SK-N-SH (cell line): ENCODE measurements at regions not wholly inside any gene's neighbourhood (a gene's known extent, or its start where the extent isn't known, plus 50 kb on each side); places are given as distances from the start of the nearest gene placed in this dataset.

Experiments
- CTCF ChIA-PET: fragments of 300-600, 350-600 bp; formaldehyde crosslinking; extraction: SDS; loops from one replicate; lab custom pipeline; 2021; lab: Yijun Ruan, JAX
- POLR2A ChIA-PET: fragments of 350-600 bp; sonication (Branson Sonifier 250); formaldehyde crosslinking; extraction: SDS; loops from one replicate; lab custom pipeline; 2020; ENCODE audit warnings: antibody characterized with exemption, inconsistent platforms; lab: Yijun Ruan, JAX
- DNase-seq: peaks from one replicate; pipeline ENCODE4 v3.0.0; 2012
- H2AFZ ChIP-seq: fragments of 200-600 bp; sonication (generic); 2 replicates; pipeline ENCODE4 v1.8.1; 2016; ENCODE audit warnings: antibody characterized with exemption, mild to moderate bottlenecking, low read depth
- H3F3A ChIP-seq: fragments of 200-600 bp; sonication (generic); replicated peaks from 2 replicates; pipeline ENCODE3; 2016; ENCODE audit warnings: antibody characterized with exemption, mild to moderate bottlenecking; ENCODE audit not compliant: insufficient read depth
- H3K27ac ChIP-seq, 2 experiments: fragments of 200-500 bp in 1 of 2; fragments of 200-600 bp in 1 of 2; sonication (Bioruptor generic) in 1 of 2; sonication (generic), shearing (Covaris generic) in 1 of 2; 2 replicates each; pipeline versions ENCODE4 v1.5.1 to v1.6.1; 2014 to 2016; ENCODE audit warnings: low read depth in 2 of 2, inconsistent platforms in 1 of 2, low read length in 1 of 2, mild to moderate bottlenecking in 1 of 2, mixed read lengths in 1 of 2
- H3K27me3 ChIP-seq: fragments of 200-600 bp; sonication (generic), shearing (Covaris generic); 2 replicates; pipeline ENCODE4 v1.6.1; 2016; ENCODE audit warnings: mixed run types; ENCODE audit not compliant: insufficient read depth
- H3K36me3 ChIP-seq, 2 experiments: fragments of 200-500 bp in 1 of 2; fragments of 200-600 bp in 1 of 2; sonication (Bioruptor generic) in 1 of 2; sonication (generic) in 1 of 2; replicated peaks in 1 of 2; 2 replicates each; pipeline versions ENCODE3 to v1.5.1; 2014 to 2016; ENCODE audit warnings: low read length in 1 of 2, mild to moderate bottlenecking in 1 of 2; ENCODE audit not compliant: insufficient read depth in 2 of 2, control insufficient read depth in 1 of 2
- H3K4me1 ChIP-seq, 2 experiments: fragments of 200-500 bp in 1 of 2; fragments of 200-600 bp in 1 of 2; sonication (Bioruptor generic) in 1 of 2; sonication (generic), shearing (Covaris generic) in 1 of 2; 2 replicates each; pipeline versions ENCODE4 v1.5.1 to v1.6.1; 2014 to 2016; ENCODE audit warnings: low read depth in 1 of 2, low read length in 1 of 2, mixed run types in 1 of 2; ENCODE audit not compliant: insufficient read depth in 2 of 2, control insufficient read depth in 1 of 2
- H3K4me2 ChIP-seq: fragments of 200-600 bp; sonication (generic), shearing (Covaris generic); 2 replicates; pipeline ENCODE4 v1.6.1; 2017; ENCODE audit warnings: mixed run types
- H3K4me3 ChIP-seq, 2 experiments: fragments of 200-500 bp in 1 of 2; fragments of 200-600 bp in 1 of 2; sonication (Bioruptor generic) in 1 of 2; sonication (generic), shearing (Covaris generic) in 1 of 2; 2 replicates each; pipeline versions ENCODE4 v1.5.1 to v1.8.1; 2014 to 2016; ENCODE audit warnings: low read depth in 2 of 2, inconsistent platforms in 1 of 2, low read length in 1 of 2, mild to moderate bottlenecking in 1 of 2, mixed read lengths in 1 of 2, moderate library complexity in 1 of 2
- H3K79me2 ChIP-seq: fragments of 200-600 bp; sonication (generic); 2 replicates; pipeline ENCODE4 v1.8.1; 2017; ENCODE audit warnings: mild to moderate bottlenecking; ENCODE audit not compliant: insufficient read depth
- H3K9ac ChIP-seq: fragments of 200-600 bp; sonication (generic); 2 replicates; pipeline ENCODE4 v1.6.1; 2017; ENCODE audit warnings: mixed run types
- H3K9me2 ChIP-seq: fragments of 200-600 bp; sonication (generic); 2 replicates; pipeline ENCODE4 v1.6.1; 2017; ENCODE audit warnings: mixed run types
- H3K9me3 ChIP-seq: fragments of 200-600 bp; sonication (generic); 2 replicates; pipeline ENCODE4 v1.6.1; 2017; ENCODE audit warnings: mixed run types, mild to moderate bottlenecking, moderate library complexity
- H4K20me1 ChIP-seq: fragments of 200-600 bp; sonication (generic); 2 replicates; pipeline ENCODE4 v1.6.1; 2017; ENCODE audit warnings: mild to moderate bottlenecking, mixed run types; ENCODE audit not compliant: insufficient read depth
- FOSL2 ChIP-seq: IDR thresholded peaks from 2 replicates; pipeline ENCODE4 v1.4.0; 2012; ENCODE audit warnings: low read depth, mild to moderate bottlenecking, moderate library complexity, borderline replicate concordance
- FOXJ3 ChIP-seq: sonication (generic); formaldehyde crosslinking; IDR thresholded peaks from 2 replicates; pipeline ENCODE4 v1.5.1; 2020; ENCODE audit warnings: mild to moderate bottlenecking, missing genetic modification reagents
- IRF3 ChIP-seq: fragments of 150-350 bp; IDR thresholded peaks from 2 replicates; pipeline ENCODE4 v1.6.1; 2016; ENCODE audit warnings: mild to moderate bottlenecking, low read depth, low read length
- JUND ChIP-seq: IDR thresholded peaks from 2 replicates; pipeline ENCODE4 v1.4.0; 2012
- MAX ChIP-seq: IDR thresholded peaks from 2 replicates; pipeline ENCODE4 v1.4.0; 2012; ENCODE audit warnings: low read depth
- MEF2A ChIP-seq: IDR thresholded peaks from 2 replicates; pipeline ENCODE4 v1.4.0; 2012; ENCODE audit warnings: low read depth, borderline replicate concordance
- MXI1 ChIP-seq: IDR thresholded peaks from 2 replicates; pipeline ENCODE4 v1.6.1; 2012; ENCODE audit warnings: mild to moderate bottlenecking, low read depth, low read length, improper control_type of control experiment
- PBX3 ChIP-seq: IDR thresholded peaks from 2 replicates; pipeline ENCODE4; 2012
- RCOR1 ChIP-seq: fragments of 150-350 bp; IDR thresholded peaks from 2 replicates; pipeline ENCODE4 v1.6.1; 2017; ENCODE audit warnings: antibody characterized with exemption, low read length
- USF1 ChIP-seq: IDR thresholded peaks from 2 replicates; pipeline ENCODE4 v1.4.0; 2012; ENCODE audit warnings: low read depth, borderline replicate concordance
- USF2 ChIP-seq: fragments of 150-350 bp; IDR thresholded peaks from 2 replicates; pipeline ENCODE4 v1.6.1; 2017; ENCODE audit warnings: antibody characterized with exemption, low read length, low read depth, borderline replicate concordance
- ZBTB33 ChIP-seq: IDR thresholded peaks from 2 replicates; pipeline ENCODE4 v1.4.0; 2012; ENCODE audit warnings: low read depth, borderline replicate concordance
- WGBS: methylation state at CpG from one replicate; pipeline ENCODE4 v1.1.6; 2017; ENCODE audit warnings: low lambda C conversion rate; 5-methylcytosine and 5-hydroxymethylcytosine counted together

GRCh38 chr1:18542351-18542750 is 61.6 kb downstream of the KLHDC7A start:
- Histone ChIP-seq H3K36me3 (no peaks in the 10 kb centered on the region), H3K4me1 (no peaks in the 10 kb centered on the region; a peak in 1 of 4 replicates), H3K9me2 (no peaks in the 10 kb centered on the region), H3K27me3 (no peaks in the 10 kb centered on the region), H3K4me3 (no peak overlapping the region), H3F3A (no peaks in the 10 kb centered on the region), H3K9me3 (no peaks in the 10 kb centered on the region), H3K9ac (no peak overlapping the region), H3K79me2 (no peaks in the 10 kb centered on the region), H2AFZ (no peak overlapping the region), H4K20me1 (no peaks in the 10 kb centered on the region), H3K4me2 (no peak overlapping the region), H3K27ac (no peak overlapping the region)
- ChIA-PET CTCF (interaction anchor here (0.9 to 1.7 kb wide), 4 partner anchors 10 to 33 kb away, joined by 3 to 5 read pairs (median 4); no protein-coding TSS in a partner anchor), POLR2A (no interaction called here)
- WGBS: 34% methylated on average over 8 of the region's 8 CpGs
- no peak for DNase-seq
- TF ChIP-seq MXI1 (no peak), IRF3 (no peak), MAX (no peak)

- no peak for DNase-seq
- Histone ChIP-seq H3K36me3 (no peaks in the 10 kb centered on the region), H3K79me2 (no peaks in the 10 kb centered on the region), H3K9me2 (no peaks in the 10 kb centered on the region), H3F3A (no peaks in the 10 kb centered on the region), H3K27me3 (no peaks in the 10 kb centered on the region)
- no peak for TF ChIP-seq PBX3
- no peak for TF ChIP-seq USF1
- TF ChIP-seq, all 33 proteins: peak for 0
- no peak overlapping the region for H2AFZ ChIP-seq
- H3K4me1 ChIP-seq: no peaks in the 10 kb centered on the region; a peak in 1 of 4 replicates
- H3K27ac ChIP-seq: no peak overlapping the region
- H3K9ac ChIP-seq: no peak overlapping the region
- ChIA-PET POLR2A (no interaction called here), CTCF (interaction anchor here (1.3 to 2.1 kb wide), 2 partner anchors 10 to 36 kb away, joined by 6 to 11 read pairs; no protein-coding TSS in a partner anchor)
- no peaks in the 10 kb centered on the region for H4K20me1 ChIP-seq
- H3K4me3 ChIP-seq: no peak overlapping the region
- WGBS: 42% methylated on average over 8 of the region's 8 CpGs
- no peaks in the 10 kb centered on the region for H3K9me3 ChIP-seq
- H3K4me2 ChIP-seq: no peak overlapping the region
Observed at GRCh38 chr1:18546026-18546425, 65.3 kb downstream of the KLHDC7A start.

GRCh38 chr1:18547460-18547859 is 66.7 kb downstream of the KLHDC7A start:
- ChIA-PET POLR2A (no interaction called here), CTCF (interaction anchor here (1.4 kb wide), 1 partner anchor 9 kb away, joined by 3 read pairs; no protein-coding TSS in a partner anchor)
- 21% methylated on average over 4 of the region's 4 CpGs for WGBS
- H3K9ac ChIP-seq: no peak overlapping the region
- no peak overlapping the region for H3K4me2 ChIP-seq
- H3K79me2 ChIP-seq: no peaks in the 10 kb centered on the region
- no peak for DNase-seq
- no peaks in the 10 kb centered on the region for H3K9me3 ChIP-seq
- no peaks in the 10 kb centered on the region for H3F3A ChIP-seq
- no peaks in the 10 kb centered on the region for H3K27me3 ChIP-seq
- no peaks in the 10 kb centered on the region for H3K36me3 ChIP-seq
- H2AFZ ChIP-seq: no peak overlapping the region
- H3K9me2 ChIP-seq: no peaks in the 10 kb centered on the region
- H3K4me1 ChIP-seq: no peaks in the 10 kb centered on the region; a peak in 1 of 4 replicates
- H3K27ac ChIP-seq: no peak overlapping the region
- no peaks in the 10 kb centered on the region for H4K20me1 ChIP-seq
- H3K4me3 ChIP-seq: no peak overlapping the region
- TF ChIP-seq MAX (no peak), PBX3 (no peak), FOXJ3 (CRISPR knock-in tag) (no peak), ZBTB33 (no peak), MEF2A (no peak), USF2 (no peak), JUND (no peak), MXI1 (no peak), FOSL2 (no peak), RCOR1 (no peak)
